ENCODE measurements at regions not wholly inside any gene's neighbourhood (a gene's known extent, or its start where the extent isn't known, plus 50 kb on each side); places are given as distances from the start of the nearest gene placed in this dataset.

DNA sequence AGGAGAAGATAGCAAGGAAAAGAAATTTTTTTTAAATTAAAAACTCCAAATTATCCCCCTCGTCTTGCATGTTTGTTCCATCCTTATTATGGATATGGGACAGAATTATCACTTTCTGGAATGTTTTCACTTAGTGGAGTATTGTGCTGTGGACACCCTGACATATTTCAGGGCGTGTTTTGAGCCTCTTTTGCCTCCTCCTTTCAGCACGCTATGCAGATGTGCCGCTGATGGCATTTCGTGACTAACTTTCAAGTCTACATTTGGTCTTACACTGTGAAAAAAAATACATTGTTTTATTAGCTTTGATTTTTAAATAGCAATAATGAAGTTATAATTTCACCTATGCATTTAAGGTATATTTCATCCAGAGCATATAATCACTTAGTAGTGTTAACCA, 738.7 kb downstream of the LTN1 start:
- FAIRE-seq (no peak), DNase-seq (ENCODE audit: low read depth, low spot score) (no peak)
- Histone ChIP-seq H3K4me3 (replicated peaks in 1 of 3; ENCODE audit: insufficient read depth in 1 of 3, low read depth in 1 of 3, low read length in 3 of 3) (no peak overlapping the region), H4K20me1 (replicated peaks; ENCODE audit: control insufficient read depth, extremely low read depth, insufficient read depth, low read length) (no peaks in the 10 kb centered on the region), H3K4me1 (ENCODE audit: control insufficient read depth, extremely low read depth, insufficient read depth, low read length) (no peaks in the 10 kb centered on the region), H2AFZ (ENCODE audit: low read depth, low read length) (no peak overlapping the region), H3K79me2 (ENCODE audit: control insufficient read depth, insufficient read depth, low read length) (no peaks in the 10 kb centered on the region), H3K9me1 (replicated peaks; ENCODE audit: control insufficient read depth, extremely low read depth, insufficient read depth, low read length) (no peaks in the 10 kb centered on the region), H3K9me3 (replicated peaks; ENCODE audit: control insufficient read depth, insufficient read depth, low read length) (no peaks in the 10 kb centered on the region), H3K4me2 (ENCODE audit: insufficient read depth, low read length) (no peak overlapping the region), H3K27ac (ENCODE audit: insufficient read depth, low read depth, low read length) (no peak overlapping the region), H3K27me3 (ENCODE audit: control insufficient read depth in 2 of 2, insufficient read depth in 2 of 2, low read length in 2 of 2) (no peaks in the 10 kb centered on the region), H3K36me3 (ENCODE audit: control insufficient read depth in 2 of 2, extremely low read depth in 1 of 2, insufficient read depth in 2 of 2, low read length in 2 of 2) (no peaks in the 10 kb centered on the region), H3K9ac (replicated peaks; ENCODE audit: extremely low read depth, insufficient read depth, low read length) (no peak overlapping the region)
- TF ChIP-seq POLR2AphosphoS5 (IDR thresholded peaks at IDR 0.05; ENCODE audit: insufficient read depth, low read depth, low read length) (no peak), FOS (IDR thresholded peaks at IDR 0.05; ENCODE audit: borderline replicate concordance, insufficient read depth, low read length) (no peak), MAX (IDR thresholded peaks at IDR 0.05; ENCODE audit: insufficient read depth, insufficient read length) (no peak), JUN (IDR thresholded peaks at IDR 0.05; ENCODE audit: borderline replicate concordance, insufficient read depth, insufficient read length, low read depth) (no peak), EZH2 (IDR thresholded peaks at IDR 0.05; ENCODE audit: borderline replicate concordance, low read depth, low read length, severe bottlenecking) (no peak), CTCF (IDR thresholded peaks at IDR 0.05; ENCODE audit: extremely low read depth in 1 of 2, insufficient read depth in 1 of 2, low read depth in 1 of 2, low read length in 2 of 2) (no peak), GATA2 (IDR thresholded peaks at IDR 0.05; ENCODE audit: insufficient read depth, insufficient read length, low read depth, low read length) (no peak), POLR2A (IDR thresholded peaks at IDR 0.05; ENCODE audit: low read depth, low read length) (no peak), MYC (IDR thresholded peaks at IDR 0.05; ENCODE audit: low read depth, low read length) (no peak)
- dilution Hi-C loops (cut with MboI; ENCODE audit: extremely low pct_ligation_motif_present, low sequenced_read_pairs) (no loop called here), intact Hi-C loops (cut with micrococcal nuclease) (no loop called here)
- POLR2A ChIA-PET = no interaction called here
- BruUV-seq (replicated peaks) = no TSS peak
- CTCF ChIA-PET = no interaction called here
